GM06990 (cell line): ENCODE measurements at regions not wholly inside any gene's neighbourhood (a gene's known extent, or its start where the extent isn't known, plus 50 kb on each side); places are given as distances from the start of the nearest gene placed in this dataset.

ENCODE experiments used
- DNase-seq: peaks from one replicate; pipeline ENCODE4 v3.0.0-alpha.2; 2011; ENCODE audit not compliant: insufficient read length; ENCODE audit errors: extremely low read depth
- H3K27me3 ChIP-seq: replicated peaks from 2 replicates; pipeline ENCODE4 v1.6.0; 2011; ENCODE audit warnings: low read length; ENCODE audit not compliant: control insufficient read depth, insufficient read depth
- H3K36me3 ChIP-seq: 2 replicates; pipeline ENCODE4 v1.5.1; 2011; ENCODE audit warnings: low read length; ENCODE audit not compliant: control insufficient read depth, insufficient read depth
- H3K4me3 ChIP-seq: replicated peaks from 2 replicates; pipeline ENCODE4 v1.5.1; 2011; ENCODE audit warnings: low read depth, mild to moderate bottlenecking, control low read depth, low read length
- CTCF ChIP-seq: IDR thresholded peaks from 2 replicates; pipeline ENCODE4 v1.5.1; 2011; ENCODE audit warnings: low read length, control low read depth, mild to moderate bottlenecking, inconsistent platforms; ENCODE audit not compliant: insufficient read depth, poor library complexity, severe bottlenecking

GRCh38 chr5:74187757-74188156 is 452.8 kb downstream of the ENC1 start:
- Histone ChIP-seq H3K36me3 (no peaks in the 10 kb centered on the region), H3K4me3 (no peak overlapping the region)

GRCh38 chr5:74186356-74187315 is 453.9 kb downstream of the ENC1 start:
- DNase-seq, result no peak
- Histone ChIP-seq H3K27me3 (no peaks in the 10 kb centered on the region), H3K4me3 (no peak overlapping the region), H3K36me3 (no peaks in the 10 kb centered on the region)
- TF ChIP-seq CTCF, result no peak

More at GRCh38 chr5:74187757-74188156, 452.8 kb downstream of the ENC1 start:
- no peaks in the 10 kb centered on the region for H3K27me3 ChIP-seq
- no peak for TF ChIP-seq CTCF
- no peak for DNase-seq

GRCh38 chr5:74185599-74185998 is 454.9 kb downstream of the ENC1 start:
- Histone ChIP-seq H3K36me3 (no peaks in the 10 kb centered on the region), H3K27me3 (no peaks in the 10 kb centered on the region), H3K4me3 (no peak overlapping the region)
- TF ChIP-seq CTCF, result no peak
- DNase-seq, result no peak

DNA sequence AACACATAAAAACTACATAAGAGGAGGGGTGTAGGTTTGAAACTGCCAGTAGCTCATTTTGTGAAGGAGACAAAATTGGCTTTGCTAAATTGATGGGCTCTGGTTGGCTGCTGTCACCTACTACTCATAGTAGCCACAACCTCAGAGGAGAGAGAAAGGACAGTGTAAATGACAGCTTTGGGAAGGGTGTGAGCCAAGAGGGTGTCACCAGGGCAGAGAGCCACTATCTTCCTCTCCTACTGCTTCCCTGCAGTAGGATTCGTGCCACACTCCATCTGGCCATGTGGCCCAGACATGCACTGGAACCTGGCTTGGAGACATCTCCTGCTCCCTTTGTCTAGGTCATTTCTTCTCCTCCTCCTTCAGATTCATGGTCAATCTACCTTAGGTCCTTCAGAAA is 455.9 kb downstream of the ENC1 start:
- no peak for DNase-seq
- TF ChIP-seq CTCF, result no peak
- H3K4me3 ChIP-seq, result no peak overlapping the region

GRCh38 chr5:74183041-74183440 is 457.5 kb downstream of the ENC1 start:
- Histone ChIP-seq H3K36me3 (no peaks in the 10 kb centered on the region), H3K4me3 (no peak overlapping the region), H3K27me3 (no peaks in the 10 kb centered on the region)
- TF ChIP-seq CTCF, result no peak
- no peak for DNase-seq

More for the DNA sequence above, 455.9 kb downstream of the ENC1 start:
- Histone ChIP-seq H3K36me3 (no peaks in the 10 kb centered on the region), H3K27me3 (no peaks in the 10 kb centered on the region)

GRCh38 chr5:74182603-74183002 is 457.9 kb downstream of the ENC1 start:
- Histone ChIP-seq H3K4me3 (no peak overlapping the region), H3K36me3 (no peaks in the 10 kb centered on the region), H3K27me3 (no peaks in the 10 kb centered on the region)
- no peak for TF ChIP-seq CTCF
- DNase-seq, result no peak
